SW 1271 (cell line): ENCODE measurements at regions not wholly inside any gene's neighbourhood (a gene's known extent, or its start where the extent isn't known, plus 50 kb on each side); places are given as distances from the start of the nearest gene placed in this dataset.
"Not testable (repeated sequence)": the region's sequence is repeated elsewhere in the genome, so short reads cannot be mapped to it uniquely, and the experiment has no call there.

Experiments used
- DNase-seq, 2 experiments: peaks; one replicate each; lab custom pipeline; 2025; lab: John Stamatoyannopoulos, UW

DNA sequence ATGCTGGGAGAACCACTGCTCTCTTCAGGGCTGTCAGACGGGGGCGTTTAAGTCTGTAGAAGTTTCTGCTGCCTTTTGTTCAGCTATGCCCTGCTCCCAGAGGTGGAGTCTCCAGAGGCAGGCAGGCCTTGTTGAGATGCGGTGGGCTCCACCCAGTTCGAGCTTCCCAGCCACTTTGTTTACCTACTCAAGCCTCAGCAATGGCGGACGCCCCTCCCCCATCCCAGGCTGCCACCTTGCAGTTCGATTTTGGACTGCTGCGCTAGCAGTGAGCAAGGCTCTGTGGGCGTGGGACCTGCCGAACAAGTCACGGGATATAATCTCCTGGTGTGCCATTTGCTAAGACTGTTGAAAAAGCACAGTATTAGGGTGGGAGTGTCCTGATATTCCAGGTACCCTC lies 1057.9 kb upstream of the LRRTM1 start:
- DNase-seq = not testable (repeated sequence)

DNA sequence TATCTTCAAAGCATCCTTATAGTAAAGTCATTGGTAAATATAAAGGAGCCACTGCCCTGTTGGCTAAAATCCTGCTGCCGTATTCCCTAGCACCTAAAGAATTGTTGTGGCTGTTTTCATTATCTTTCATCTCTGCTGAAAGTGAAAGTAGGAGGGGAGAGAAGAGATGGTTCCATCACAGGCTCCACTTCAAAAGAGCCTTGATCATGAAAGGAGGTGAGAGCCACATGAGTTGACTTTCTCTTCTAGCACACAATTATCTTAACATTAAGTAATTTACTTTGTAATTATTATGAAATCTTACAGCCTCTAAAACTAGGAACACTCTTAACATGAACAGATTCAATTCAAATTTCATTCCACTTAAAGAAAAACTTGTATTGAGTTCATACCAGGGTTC lies 1050.9 kb upstream of the LRRTM1 start:
- DNase-seq = no peak

DNA sequence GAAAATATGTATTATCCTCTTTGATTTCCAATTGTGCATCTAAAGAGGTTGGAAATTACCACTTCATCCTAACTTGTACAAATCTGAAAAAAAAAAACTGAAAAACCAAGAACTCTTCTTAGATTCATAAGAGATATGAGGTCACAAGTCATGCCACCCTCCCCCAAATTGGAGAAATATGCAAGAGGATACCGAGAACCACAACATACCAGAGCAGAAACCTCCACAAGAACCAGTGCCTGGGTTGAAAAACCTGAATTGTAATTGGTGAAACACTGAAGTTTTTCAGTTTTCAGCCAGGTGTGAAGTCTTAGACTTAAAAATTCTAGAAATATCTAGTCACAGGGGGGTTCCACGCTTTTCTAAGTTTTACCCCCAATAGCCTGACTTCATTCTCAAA lies 1029.5 kb upstream of the LRRTM1 start:
- DNase-seq = no peak

DNA sequence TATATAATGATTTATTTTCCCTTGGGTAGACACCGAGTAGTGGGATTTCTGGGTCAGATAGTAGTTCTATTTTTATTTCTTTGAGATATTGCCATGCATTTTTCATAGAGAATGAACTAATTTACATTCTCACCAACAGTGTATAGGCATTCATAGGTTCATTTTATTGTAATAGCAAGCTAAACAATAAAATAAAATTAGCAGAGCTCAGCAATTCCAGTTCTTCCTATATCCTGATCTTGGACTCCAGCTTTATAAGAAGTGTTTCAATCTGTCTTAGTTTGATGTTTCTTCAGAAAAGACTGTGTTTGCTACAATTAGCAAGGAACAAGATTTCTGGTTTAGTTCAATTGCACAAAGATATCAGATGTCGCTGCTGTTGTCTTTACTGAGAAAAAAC lies 1024.4 kb upstream of the LRRTM1 start:
- no peak for DNase-seq

DNA sequence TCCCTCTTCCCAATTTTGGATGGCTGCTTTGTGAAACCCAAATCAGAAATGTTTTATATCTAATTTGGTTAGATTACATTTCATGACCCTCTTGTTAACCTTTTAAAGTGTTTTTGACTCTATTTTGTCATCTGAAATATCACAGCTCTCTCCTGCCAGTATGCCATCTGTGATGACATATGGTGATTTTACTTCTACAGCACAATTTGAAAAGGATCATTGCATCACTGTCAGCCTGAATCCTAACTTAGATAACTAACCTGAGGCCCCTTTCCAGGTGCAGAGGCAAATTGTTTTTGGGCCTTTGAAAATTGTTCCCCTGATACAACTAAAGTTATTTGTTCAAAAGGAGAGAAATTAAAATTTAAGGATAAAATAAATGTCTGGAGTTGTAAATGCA lies 1023.4 kb upstream of the LRRTM1 start:
- DNase-seq = no peak

DNA sequence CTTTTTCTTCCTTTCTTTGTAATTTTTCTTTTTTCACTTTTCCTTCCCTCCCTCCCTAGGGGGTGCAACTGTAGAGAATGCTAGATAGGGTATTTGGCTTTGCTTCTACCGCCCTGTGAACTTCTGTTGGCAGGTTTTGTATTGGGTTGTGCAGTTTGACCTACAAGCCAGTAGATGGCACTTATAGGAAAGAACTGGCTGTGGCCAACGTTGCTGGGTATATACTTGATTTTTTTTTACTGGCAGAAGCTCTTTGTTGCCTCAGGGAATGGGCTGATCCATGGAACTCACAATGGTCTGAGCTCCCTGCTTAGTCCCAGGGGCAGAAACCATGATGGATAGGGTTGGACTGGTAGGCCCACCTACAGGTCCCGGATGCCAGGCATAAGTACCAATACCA lies 1019.5 kb upstream of the LRRTM1 start:
- peak in 1 of 2 experiments; percentile 31 for DNase-seq

DNA sequence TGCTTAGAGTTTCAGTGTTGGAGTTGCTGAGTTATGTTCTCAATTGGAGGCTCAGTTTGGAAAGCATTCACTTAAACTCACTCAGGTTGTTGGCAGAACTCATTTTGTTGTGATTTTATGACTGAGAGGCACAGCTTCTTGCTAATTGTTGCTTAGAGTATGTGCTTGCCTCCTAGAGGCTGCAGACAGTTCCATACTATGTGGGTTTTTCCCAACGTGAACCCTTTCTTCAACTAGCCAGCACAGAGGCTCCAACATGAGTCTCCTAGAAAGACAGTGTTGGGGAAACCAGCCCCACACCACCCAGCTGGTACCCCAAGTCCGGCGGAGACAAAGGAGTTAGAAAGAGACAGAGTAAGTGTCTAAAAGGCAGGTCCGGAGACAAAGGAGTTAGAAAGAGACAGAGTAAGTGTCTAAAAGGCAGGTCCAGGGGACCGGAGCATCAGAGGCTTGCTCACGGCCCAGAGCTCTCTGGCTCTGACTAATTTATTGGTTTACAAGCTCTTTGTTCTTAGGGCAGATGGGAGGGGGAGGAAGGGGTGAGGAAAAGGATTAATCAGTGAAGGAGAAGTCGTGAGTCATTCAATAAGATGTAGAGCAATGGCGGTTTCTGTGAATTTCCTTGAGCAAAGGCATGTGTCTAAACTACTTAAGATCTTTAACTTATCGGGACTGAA lies 999.7 kb upstream of the LRRTM1 start:
- DNase-seq = no peak

DNA sequence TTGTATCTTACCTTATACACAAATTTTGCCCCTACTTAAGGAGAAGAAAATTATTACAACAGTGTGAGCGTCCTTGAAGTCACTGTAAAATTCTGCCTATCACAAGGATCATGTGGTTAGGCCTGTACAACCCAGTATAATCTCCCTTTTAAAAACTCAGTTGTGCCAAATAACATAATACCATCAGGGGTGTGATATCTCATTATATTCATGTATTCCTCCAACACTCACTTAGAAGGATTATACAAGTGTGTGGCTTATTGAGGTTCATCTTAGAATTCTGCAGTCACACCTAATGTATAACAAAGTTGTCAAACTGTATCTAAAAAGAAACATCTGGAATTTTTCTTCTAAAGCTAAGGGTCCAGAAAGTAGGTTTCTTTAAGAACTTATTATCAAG lies 998.8 kb upstream of the LRRTM1 start:
- no peak for DNase-seq

DNA sequence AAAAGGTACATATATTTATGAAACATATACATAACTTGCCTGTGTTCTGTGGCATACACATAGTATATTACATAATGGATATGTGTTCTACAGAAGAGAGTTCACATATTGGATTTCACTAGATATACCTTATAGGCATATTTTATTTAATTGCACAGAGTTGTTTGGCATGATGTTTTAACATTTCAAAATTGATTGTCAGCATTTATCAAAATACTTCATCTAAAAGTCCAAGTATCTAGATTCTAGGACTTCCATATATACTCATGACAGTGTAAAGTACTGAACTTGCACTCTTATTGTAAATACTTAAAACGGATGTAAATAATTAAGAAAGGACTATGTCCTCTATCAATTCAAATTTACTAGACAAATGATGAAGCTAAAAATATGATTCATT lies 995.3 kb upstream of the LRRTM1 start:
- DNase-seq = no peak

DNA sequence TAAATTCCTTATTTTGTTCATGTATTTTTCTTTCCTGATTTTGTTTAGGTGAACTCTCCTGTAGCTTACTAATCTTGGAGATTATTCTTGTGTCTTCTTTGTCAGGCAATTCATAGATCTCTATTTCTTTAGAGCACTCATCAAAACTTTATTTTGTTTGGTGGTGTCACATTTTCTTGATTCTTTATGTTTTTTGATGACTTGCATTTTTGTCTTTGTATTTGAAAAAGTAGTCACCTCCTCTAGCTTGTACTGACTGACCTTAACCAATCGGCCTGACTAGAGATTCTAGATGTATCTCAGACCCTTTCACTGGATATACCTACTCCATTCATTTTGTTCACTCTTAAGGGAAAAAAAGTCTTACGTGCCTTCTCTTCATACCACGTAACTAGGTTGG lies 986.3 kb upstream of the LRRTM1 start:
- no peak for DNase-seq

DNA sequence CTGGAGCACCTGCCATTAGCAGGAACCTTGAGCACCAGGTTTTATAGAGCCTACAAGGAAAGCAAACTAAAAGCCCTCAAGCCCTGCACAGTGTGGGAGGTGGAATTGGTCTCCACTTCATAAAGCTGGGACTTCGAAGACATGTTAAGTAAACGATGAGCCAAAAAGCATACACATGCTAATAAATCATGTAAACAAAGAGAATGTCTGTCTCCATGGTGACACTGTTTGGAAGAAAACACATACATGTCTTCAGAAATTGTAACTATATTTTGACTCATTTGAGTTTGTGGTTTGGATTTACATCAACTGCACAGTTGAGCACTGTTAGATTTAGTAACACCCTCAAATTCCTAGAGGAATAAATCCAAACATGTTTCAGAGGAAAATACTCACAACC lies 978.5 kb upstream of the LRRTM1 start:
- DNase-seq = peak in 1 of 2 experiments; percentile 4

DNA sequence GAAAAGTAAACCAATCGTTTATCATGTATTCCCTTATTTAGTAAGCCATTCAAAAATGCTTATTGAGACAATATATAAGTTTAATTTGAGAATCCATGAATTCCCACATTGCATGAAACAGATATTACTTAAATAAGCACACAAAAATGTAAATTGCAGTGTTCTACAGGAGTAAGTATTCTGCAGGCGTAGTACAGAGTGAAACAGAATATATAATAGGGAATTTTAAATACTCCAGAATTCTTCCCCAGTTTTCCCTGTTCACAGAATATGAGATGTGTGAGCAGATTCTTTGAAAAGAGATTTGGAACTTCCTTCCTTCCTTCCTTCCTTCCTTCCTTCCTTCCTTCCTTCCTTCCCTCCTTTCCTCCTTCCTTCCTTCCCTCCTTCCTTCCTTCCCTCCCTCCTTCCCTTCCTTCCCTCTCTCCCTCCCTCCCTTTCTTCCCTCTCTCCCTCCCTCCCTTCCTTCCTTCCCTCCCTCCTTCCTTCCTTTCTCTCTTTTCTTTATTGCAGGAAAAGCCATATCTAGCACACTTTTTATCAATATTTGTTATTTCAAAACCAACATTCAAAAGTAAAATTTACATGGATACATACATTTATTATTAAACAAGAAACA lies 977.7 kb upstream of the LRRTM1 start:
- no peak for DNase-seq

DNA sequence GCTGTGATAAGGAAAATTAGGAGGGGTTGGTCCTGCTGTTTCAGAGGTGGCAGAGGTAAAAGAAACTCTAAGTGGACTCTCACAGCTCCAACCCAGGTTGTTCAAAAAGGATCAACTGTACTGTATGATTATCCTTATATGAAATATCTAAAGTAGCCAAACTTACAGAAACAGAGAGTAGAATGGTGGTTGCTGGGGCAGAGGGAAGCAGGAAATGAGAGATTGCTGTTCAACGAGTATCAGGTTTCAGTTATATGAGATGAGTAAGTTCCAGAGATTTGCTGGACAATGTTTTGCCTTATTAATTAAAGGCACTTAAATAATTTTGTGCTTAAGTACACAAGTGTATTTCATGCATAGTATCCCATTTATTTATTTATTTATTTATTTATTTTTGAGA lies 972.0 kb upstream of the LRRTM1 start:
- no peak for DNase-seq

DNA sequence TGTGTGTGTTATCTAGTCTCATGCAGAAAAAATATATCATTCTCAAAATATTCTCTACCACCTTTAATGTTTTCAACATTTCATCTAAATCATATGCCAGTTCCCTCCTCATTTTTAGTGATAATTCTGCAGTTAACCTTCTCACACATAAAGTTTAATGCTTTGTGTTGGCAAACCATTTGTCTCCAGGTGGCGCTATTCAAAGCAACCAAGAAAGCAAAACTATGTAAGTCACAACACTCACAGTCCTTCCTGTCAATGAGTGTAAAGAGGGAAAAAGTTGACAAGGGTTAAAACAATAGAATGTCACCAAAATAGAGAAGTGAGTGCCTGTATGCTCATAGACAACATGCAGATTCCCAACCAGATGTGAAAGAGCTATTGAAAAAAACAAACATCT lies 961.6 kb upstream of the LRRTM1 start:
- DNase-seq = peak; percentile 6 to 33

DNA sequence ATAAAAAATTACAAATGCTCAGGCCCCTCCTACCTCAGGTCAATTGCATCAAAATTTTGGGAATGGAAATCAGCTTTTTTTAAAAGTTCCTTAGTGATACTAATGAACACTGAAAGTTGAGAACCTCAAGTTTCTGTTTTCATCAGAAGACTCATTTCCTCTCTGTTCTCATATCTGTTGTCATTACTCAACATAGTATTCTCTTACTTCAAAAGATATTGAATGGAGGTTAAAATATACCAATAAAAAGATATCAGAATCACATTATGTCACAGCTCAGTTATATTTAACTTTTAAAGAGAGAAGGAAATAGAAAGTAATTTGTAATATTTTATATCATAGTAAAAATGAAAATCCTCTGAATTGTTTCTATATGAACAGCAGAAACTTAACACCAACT lies 959.4 kb upstream of the LRRTM1 start:
- DNase-seq = no peak

DNA sequence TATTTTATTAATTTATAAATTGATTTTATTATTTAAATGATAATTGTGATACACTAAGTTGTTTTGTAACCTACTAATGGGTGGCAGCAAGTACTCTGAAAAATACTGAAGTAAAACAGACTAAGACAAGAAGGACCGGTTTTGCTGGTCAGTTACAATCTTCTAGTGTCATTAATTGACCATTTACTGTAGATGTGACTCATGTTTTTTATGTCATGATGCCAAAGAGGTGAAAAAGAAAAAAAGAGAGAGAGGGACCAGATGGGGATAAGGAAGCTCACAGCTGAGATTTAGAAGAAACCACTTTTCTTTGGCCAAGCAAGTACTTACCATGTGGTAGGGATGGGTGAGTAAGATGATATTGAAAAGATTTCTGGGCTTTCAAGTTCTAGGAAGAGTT lies 955.8 kb upstream of the LRRTM1 start:
- DNase-seq = no peak

DNA sequence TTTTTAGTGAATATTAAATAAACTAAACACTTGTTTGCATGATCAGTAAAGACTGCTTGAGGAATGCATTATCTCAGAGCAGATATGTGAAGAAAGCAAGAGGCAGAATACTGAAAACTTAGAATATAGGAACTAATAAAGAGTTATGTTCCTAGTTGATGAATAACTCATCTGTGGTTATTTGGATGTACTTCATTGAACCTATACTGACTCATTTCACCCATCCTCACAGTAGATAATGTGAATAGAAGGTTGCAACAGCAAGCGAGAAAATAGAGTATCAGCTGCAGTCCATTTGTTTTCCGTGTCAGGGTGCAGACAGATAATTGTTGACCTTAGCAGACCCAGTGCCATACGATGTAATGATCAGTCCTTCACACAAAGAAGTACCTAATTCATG lies 945.7 kb upstream of the LRRTM1 start:
- DNase-seq = no peak

DNA sequence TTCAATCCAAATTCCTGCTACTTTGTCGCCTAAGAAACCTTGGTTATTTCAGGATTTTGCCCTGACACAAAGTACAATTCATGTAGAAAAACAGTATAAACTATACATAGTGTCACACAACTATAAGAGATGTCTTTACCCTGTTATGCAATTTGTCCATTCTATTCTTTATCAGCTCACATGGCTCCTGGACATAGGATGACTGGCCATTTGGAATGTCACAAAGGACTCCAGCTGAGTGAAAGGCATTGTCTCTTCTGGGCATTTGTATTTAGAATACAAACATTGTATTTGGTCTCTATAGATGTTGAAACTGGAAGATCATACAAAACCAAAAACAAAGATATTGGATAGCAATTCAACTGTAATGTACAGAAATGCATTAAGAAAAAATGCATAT lies 944.6 kb upstream of the LRRTM1 start:
- no peak for DNase-seq

DNA sequence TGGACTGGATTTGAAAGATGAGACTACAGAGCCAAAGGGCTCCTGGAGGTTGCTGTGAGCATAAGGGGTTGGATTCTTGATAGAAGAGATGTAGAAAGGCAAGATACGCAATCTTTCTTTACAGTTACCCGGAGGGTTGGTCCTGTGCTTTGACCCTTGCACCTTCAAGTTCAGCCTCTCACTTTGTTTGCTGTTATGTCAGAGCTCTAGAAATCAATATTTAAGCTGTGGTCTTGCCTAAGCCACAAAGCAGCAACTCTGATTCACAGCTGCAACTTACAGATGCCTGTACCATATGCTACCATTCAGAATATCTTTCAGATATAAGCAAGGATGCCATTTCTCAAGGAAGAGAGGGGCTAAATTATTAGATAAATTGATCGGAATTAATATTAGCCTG lies 943.1 kb upstream of the LRRTM1 start:
- DNase-seq = no peak

DNA sequence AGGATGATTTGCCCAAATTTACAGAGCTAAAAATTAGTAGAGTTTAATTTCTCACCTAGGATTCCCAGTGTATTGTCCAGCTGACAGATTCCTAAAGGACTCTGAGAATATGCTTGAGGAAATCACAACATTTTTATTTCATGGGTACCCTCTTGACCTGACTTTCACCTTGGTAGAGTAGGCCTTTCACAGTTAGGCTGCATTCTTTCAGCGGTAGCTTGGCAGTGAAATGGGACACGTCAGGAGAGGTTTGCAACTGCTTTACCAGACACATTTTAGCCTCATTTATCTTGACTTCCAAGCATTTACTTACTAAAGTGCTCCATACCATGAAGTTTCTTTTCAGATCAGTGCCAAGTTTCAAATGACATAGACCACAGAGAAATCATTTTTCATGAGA lies 937.9 kb upstream of the LRRTM1 start:
- no peak for DNase-seq

DNA sequence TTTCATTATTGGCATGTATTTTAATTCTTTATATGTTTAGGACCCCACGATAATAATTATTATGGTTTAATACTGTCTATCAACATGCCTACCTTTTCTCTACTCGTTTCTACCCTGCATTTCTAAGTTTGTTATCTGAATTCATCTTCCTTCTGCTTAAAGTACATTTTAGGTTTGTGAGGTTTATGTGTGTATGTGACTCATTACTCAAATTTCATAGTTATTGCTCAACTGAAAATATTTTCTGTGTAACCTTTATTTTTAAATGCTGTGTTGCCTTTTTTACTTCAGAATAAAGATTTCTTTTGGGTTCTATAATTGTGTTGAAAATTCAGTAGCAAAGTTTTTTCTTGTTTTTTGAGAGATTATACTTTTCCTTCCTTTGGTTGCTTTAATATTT lies 933.9 kb upstream of the LRRTM1 start:
- DNase-seq = no peak

DNA sequence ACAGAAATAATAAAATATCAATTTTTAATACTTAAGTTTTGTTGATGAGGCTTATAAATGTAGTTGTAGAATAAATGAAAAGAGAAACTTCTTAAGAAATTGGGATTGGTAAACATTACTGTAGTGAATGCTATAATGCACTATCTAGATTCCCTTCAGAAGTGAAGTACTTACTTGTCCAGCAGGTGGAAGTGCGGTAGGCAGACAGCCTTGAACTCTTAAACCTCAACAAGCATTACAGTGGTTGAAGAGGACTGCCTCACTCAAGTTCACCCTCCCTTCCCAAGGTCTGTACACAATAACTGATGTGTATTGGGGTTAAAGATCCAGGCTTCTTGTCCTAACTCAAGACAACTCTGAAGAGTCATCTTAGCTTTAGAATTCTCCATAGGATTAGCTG lies 931.0 kb upstream of the LRRTM1 start:
- DNase-seq = no peak

DNA sequence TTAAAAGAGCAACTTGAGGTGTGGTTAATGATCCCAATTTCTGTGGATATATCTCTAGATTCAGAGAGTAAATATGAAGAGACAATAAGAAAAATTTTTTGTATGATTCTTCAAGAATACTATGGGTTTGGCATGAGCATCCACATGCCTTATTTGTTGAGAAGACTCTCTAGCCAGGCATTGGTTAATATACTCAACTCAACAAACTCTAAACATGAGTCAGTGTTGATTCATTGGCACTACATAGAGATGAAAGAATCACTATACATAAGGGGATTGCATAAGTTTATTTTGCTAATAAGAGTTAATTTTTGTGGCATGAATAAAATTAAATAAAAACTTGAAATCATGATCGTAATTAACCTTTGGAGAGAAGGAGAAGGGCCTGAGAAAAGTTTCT lies 930.2 kb upstream of the LRRTM1 start:
- DNase-seq = no peak

DNA sequence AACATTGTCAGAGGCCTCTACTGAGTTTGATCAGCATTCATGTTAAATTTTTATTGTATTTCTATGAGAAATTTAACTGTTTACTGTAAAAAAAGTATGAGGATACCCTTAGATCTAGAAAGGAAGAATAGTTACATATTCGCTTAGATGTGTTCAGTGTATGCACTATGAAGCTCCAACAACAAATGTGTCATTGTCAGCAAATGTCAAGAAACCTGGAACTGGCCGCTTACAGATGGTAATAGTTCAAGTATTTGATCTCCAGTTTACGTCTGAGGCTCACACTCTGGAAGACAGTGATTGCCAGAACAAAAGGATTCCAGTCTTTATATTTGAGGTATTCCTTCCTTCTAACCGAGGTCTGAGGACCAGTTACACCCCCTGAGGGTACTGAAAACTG lies 921.2 kb upstream of the LRRTM1 start:
- DNase-seq = no peak
